HuH-7 (cell line): ENCODE measurements at regions not wholly inside any gene's neighbourhood (a gene's known extent, or its start where the extent isn't known, plus 50 kb on each side); places are given as distances from the start of the nearest gene placed in this dataset.
"Not testable (repeated sequence)": the region's sequence is repeated elsewhere in the genome, so short reads cannot be mapped to it uniquely, and the experiment has no call there.

ENCODE experiments used
- DNase-seq: peaks from one replicate; pipeline ENCODE4 v3.0.0; 2011; ENCODE audit warnings: low spot score

DNA sequence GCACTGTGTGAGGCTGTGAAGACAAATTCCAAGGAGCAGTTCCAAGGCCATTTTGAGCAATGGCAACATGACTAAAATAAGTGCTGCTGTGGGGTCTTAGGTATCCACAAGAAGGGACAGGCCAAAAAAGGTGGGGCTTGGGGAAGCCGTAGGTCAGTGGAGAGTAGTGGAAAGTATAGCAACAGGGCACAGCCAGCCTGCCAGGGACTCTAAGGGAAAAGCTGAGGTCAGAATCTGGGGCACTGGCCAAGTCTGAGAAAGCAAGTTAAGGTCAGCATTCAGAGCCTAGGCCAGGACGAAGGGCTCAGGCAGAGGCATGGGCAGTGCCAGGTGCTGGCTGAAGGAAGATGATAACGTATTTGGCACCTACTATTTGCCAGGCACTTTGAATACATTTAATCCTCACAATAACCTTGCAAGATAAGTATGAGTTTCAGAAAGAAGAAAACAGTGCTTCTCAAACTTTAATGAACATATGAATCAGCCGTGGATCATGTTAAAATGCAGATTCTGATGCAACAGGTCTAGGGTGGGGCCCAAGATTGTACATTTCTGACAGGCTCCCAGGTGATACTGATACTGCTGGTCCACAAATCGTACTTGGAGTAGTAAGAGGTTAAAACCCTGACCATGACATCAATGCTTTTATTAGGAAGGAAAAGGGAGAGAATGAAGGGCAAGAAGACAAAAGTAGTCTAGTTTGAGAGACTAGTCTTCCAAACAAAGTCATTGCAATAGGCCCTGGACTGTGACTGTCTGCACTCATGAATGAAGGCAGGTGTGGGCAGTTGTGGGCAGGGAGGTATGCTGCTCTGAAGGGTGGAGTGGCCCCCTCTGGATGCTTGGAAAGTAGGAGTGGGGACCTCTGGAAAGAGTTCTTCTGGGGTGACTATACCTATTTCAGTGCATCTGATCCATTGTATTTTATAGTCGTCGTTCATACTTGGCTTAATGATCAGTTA lies 106.3 kb upstream of the ANKRD28 start:
- DNase-seq: no peak

GRCh38 chr3:15905041-15905440 lies 107.3 kb upstream of the ANKRD28 start:
- DNase-seq: no peak

DNA sequence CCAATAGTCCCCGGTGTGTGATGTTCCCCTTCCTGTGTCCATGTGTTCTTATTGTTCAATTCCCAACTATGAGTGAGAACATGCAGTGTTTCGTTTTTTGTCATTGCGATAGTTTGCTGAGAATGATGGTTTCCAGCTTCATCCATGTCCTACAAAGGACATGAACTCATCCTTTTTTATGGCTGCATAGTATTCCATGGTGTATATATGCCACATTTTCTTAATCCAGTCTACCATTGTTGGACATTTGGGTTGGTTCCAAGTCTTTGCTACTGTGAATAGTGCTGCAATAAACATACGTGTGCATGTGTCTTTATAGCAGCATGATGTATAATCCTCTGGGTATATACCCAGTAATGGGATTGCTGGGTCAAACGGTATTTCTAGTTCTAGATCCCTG lies 109.6 kb upstream of the ANKRD28 start:
- DNase-seq: not testable (repeated sequence)

GRCh38 chr3:15918988-15919387 lies 121.2 kb upstream of the ANKRD28 start:
- no peak for DNase-seq

- DNase-seq: no peak
Observed at GRCh38 chr3:15919971-15920370, 122.2 kb upstream of the ANKRD28 start.

GRCh38 chr3:15923640-15924405 lies 126.0 kb upstream of the ANKRD28 start:
- DNase-seq: no peak

DNA sequence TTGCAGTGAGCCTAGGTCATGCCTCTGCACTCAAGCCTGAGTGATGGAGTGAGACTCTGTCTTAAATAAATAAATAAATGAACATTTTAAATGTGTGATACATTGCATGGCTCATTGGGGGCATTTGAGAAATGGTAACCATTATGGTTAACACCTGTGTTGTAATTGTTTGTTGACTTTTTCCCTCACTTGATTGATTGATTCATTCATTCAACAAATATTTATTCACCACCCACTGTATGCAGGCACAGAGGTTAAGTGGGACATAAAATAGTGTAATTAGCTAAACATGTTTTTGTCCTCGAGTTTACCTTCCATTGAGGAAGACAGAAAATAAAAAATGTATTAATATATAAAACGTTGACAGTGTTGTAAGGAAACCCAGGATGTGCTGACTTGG lies 127.1 kb upstream of the ANKRD28 start:
- no peak for DNase-seq

DNA sequence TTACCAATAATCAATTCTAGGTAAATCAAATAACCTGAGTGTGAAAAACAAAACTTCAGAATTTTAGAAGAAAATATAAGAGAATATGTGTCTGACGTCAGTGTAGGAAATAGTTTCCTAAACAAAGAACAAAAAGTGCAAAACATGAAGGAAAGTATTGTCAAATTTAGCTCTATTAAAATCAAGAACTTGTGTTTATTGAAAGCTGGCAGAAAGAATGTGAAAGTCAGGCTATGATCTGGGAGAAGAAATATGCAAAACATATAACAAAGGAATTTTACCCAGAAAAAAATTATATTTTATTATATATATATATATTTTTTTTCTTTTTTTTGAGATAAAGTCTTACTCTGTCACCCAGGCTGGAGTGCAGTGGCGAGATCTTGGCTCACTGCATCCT lies 129.1 kb upstream of the ANKRD28 start:
- no peak for DNase-seq

DNA sequence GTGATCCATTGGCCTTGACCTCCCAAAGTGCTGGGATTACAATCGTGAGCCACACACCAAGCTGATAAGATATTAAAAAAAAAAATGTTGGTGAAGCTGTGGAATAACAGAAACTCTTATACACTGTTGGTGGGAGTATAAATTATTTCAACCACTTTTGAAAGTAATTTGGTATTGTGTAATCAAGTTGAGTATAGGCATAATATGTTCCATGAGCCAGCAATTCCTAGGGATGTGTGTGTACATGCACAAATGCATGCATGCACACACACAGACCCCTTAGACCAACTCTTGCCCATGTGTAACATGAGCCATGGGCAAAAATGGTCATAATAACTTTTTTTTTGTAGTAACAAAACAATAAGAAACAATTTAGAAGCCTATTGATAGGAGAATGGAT lies 130.2 kb upstream of the ANKRD28 start:
- DNase-seq: no peak

- no peak for DNase-seq
Observed at GRCh38 chr3:15929944-15930571, 132.3 kb upstream of the ANKRD28 start.

- DNase-seq: no peak
Observed at GRCh38 chr3:15932348-15933300, 134.8 kb upstream of the ANKRD28 start.

- DNase-seq: no peak
Observed at GRCh38 chr3:15933439-15934139, 135.8 kb upstream of the ANKRD28 start.

- no peak for DNase-seq
Observed at GRCh38 chr3:15934389-15935195, 136.8 kb upstream of the ANKRD28 start.

DNA sequence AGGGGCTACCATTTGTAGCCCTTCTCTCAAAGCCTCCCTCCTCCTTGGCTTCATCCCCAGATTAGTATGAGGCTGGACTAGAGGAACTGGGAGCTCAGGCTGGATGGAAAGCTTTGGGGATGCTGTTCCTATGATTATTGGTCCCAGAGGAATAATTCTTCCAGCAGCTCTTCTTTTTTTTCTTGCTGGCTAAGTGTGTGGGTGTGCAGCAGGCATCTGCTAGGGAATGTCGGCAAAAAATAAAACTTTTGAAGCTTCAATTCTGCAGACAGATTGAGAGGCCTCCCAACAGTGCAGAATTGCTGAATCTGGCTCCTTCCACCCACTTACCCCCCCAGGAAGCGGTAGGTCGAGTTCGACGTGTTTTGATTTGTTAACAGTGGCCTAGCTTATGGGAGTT lies 138.5 kb upstream of the ANKRD28 start:
- DNase-seq: no peak

- no peak for DNase-seq
Observed at GRCh38 chr3:15940641-15941040, 142.9 kb upstream of the ANKRD28 start.

DNA sequence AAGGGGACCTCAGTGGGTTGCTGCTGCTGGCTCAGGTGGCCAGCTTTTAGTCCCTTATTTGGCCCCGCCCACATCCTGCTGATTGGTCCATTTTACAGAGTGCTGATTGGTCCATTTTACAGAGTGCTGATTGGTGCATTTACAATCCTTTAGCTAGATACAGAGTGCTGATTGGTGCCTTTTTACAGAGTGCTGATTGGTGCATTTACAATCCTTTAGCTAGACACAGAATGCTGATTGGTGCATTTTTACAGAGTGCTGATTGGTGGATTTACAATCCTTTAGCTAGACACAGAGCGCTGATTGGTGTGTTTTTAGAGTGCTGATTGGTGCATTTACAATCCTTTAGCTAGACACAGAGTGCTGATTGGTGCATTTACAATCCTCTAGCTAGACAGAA lies 143.7 kb upstream of the ANKRD28 start:
- not testable (repeated sequence) for DNase-seq

GRCh38 chr3:15941958-15942357 lies 144.2 kb upstream of the ANKRD28 start:
- DNase-seq: no peak

GRCh38 chr3:15942462-15942861 lies 144.7 kb upstream of the ANKRD28 start:
- no peak for DNase-seq

- no peak for DNase-seq
Observed at GRCh38 chr3:15942936-15943335, 145.2 kb upstream of the ANKRD28 start.

DNA sequence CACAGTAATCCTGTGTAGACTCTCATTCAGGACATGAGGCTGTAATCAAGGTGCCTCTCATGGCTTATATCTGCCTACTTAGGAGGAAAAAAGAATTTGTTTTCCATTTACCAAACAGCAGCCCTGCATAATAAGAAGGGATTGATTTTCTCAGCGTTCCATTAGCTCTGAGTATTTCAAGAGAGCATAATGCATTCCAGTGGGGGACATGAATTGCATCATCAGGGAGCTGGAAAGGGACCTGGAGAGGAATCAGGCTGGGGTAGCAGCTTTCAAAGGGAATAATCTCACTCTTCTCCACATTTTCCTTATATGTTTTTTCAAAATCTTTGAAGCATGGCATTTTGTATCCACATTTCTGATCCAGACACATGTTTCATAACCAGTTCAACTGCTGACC lies 150.6 kb upstream of the ANKRD28 start:
- DNase-seq: no peak
